Testis (tissue), 2 donors: ENCODE measurements at regions not wholly inside any gene's neighbourhood (a gene's known extent, or its start where the extent isn't known, plus 50 kb on each side); places are given as distances from the start of the nearest gene placed in this dataset.

Source experiments
- DNase-seq: peaks from one replicate; pipeline ENCODE4 v3.0.0-alpha.2; 2019
- H3K27ac ChIP-seq, 2 donors: fragments of 200-600 bp; sonication (generic); one replicate each; pipeline ENCODE4 v1.5.1; 2019
- H3K27me3 ChIP-seq: fragments of 200-600 bp; sonication (generic); one replicate; pipeline ENCODE4 v1.5.1; 2019
- H3K36me3 ChIP-seq: fragments of 200-600 bp; sonication (generic); one replicate; pipeline ENCODE4 v1.5.1; 2017; ENCODE audit warnings: low read depth; ENCODE audit errors: missing control alignments
- H3K4me1 ChIP-seq: fragments of 200-600 bp; sonication (generic); one replicate; pipeline ENCODE4 v1.5.1; 2019
- H3K4me3 ChIP-seq, 2 donors: fragments of 200-600 bp; sonication (generic); one replicate each; pipeline ENCODE4 v1.5.1; 2017 to 2019
- H3K9me3 ChIP-seq: fragments of 200-600 bp; sonication (generic); one replicate; pipeline ENCODE4 v1.5.1; 2017
- CTCF ChIP-seq, 3 experiments: fragments of 450-650 bp in 2 of 3; fragments of 200-600 bp in 1 of 3; sonication (generic) in 1 of 3; IDR thresholded peaks; one replicate each; pipeline ENCODE4 v1.5.1; 2016 to 2019; ENCODE audit warnings: antibody characterized with exemption in 3 of 3, mild to moderate bottlenecking in 2 of 3, moderate library complexity in 1 of 3
- POLR2A ChIP-seq: fragments of 450-650 bp; IDR thresholded peaks from one replicate; pipeline ENCODE4 v1.6.1; 2017; ENCODE audit warnings: antibody characterized with exemption, mild to moderate bottlenecking, moderate library complexity
- WGBS, 2 donors: methylation state at CpG; one replicate each; pipeline ENCODE4 v1.1.5; 2018; 5-methylcytosine and 5-hydroxymethylcytosine counted together
- intact Hi-C: fragments of 100-400 bp; cut with DNase I; formaldehyde crosslinking; loops from one replicate; pipeline ENCODE4 v1.15.1; 2023; ENCODE audit warnings: low total_unique reads

GRCh38 chrX:39438603-39439602 is 637.6 kb downstream of the MID1IP1 start:
- Histone ChIP-seq H3K4me3 (no peak overlapping the region), H3K36me3 (no peaks in the 10 kb centered on the region), H3K27me3 (no peaks in the 10 kb centered on the region), H3K27ac (no peak overlapping the region), H3K9me3 (no peaks in the 10 kb centered on the region), H3K4me1 (no peaks in the 10 kb centered on the region)
- intact Hi-C loops, result no loop called here
- no peak for DNase-seq
- 88 to 92% methylated on average over 11 of the region's 11 CpGs for WGBS, 2 donors
- TF ChIP-seq POLR2A, result no peak

GRCh38 chrX:39439906-39440798 is 638.9 kb downstream of the MID1IP1 start:
- no peak for TF ChIP-seq POLR2A
- TF ChIP-seq CTCF (IDR thresholded peaks at IDR 0.05), result no peak
- intact Hi-C loops, result no loop called here
- Histone ChIP-seq H3K4me3 (no peak overlapping the region), H3K27ac (no peak overlapping the region), H3K9me3 (no peaks in the 10 kb centered on the region), H3K4me1 (no peaks in the 10 kb centered on the region), H3K27me3 (no peaks in the 10 kb centered on the region), H3K36me3 (no peaks in the 10 kb centered on the region)
- no peak for DNase-seq
- WGBS, 2 donors, result 73 to 77% methylated on average over 9 to 11 of the region's 11 CpGs

- intact Hi-C loops, result no loop called here
- no peaks in the 10 kb centered on the region for H3K4me1 ChIP-seq
- H3K27me3 ChIP-seq, result no peaks in the 10 kb centered on the region
- no peak overlapping the region for H3K27ac ChIP-seq
- no peak for DNase-seq
- H3K4me3 ChIP-seq, result no peak overlapping the region
- TF ChIP-seq POLR2A (no peak), CTCF (IDR thresholded peaks at IDR 0.05) (no peak)
- no peaks in the 10 kb centered on the region for H3K36me3 ChIP-seq
- no peaks in the 10 kb centered on the region for H3K9me3 ChIP-seq
These were observed 639.6 kb downstream of the MID1IP1 start for GRCh38 chrX:39440799-39441284.

GRCh38 chrX:39442332-39442731 is 641.1 kb downstream of the MID1IP1 start:
- DNase-seq, result no peak
- H3K9me3 ChIP-seq, result no peaks in the 10 kb centered on the region
- H3K4me3 ChIP-seq, result no peak overlapping the region
- intact Hi-C loops, result no loop called here
- TF ChIP-seq POLR2A, result no peak
- TF ChIP-seq CTCF (IDR thresholded peaks at IDR 0.05), result no peak
- no peaks in the 10 kb centered on the region for H3K36me3 ChIP-seq
- no peaks in the 10 kb centered on the region for H3K27me3 ChIP-seq
- H3K4me1 ChIP-seq, result no peaks in the 10 kb centered on the region
- WGBS, 2 donors, result 73 to 88% methylated on average over 1 of the region's 1 CpG
- no peak overlapping the region for H3K27ac ChIP-seq

GRCh38 chrX:39443240-39443639 is 642.0 kb downstream of the MID1IP1 start:
- intact Hi-C loops, result no loop called here
- Histone ChIP-seq H3K36me3 (no peaks in the 10 kb centered on the region), H3K4me3 (no peak overlapping the region), H3K9me3 (no peaks in the 10 kb centered on the region), H3K27ac (no peak overlapping the region), H3K4me1 (no peaks in the 10 kb centered on the region), H3K27me3 (no peaks in the 10 kb centered on the region)
- WGBS, 2 donors, result 72 to 100% methylated on average over 2 of the region's 2 CpGs
- DNase-seq, result no peak
- TF ChIP-seq POLR2A (no peak), CTCF (IDR thresholded peaks at IDR 0.05) (no peak)
